ENCODE measurements at regions not wholly inside any gene's neighbourhood (a gene's known extent, or its start where the extent isn't known, plus 50 kb on each side); places are given as distances from the start of the nearest gene placed in this dataset.

DNA sequence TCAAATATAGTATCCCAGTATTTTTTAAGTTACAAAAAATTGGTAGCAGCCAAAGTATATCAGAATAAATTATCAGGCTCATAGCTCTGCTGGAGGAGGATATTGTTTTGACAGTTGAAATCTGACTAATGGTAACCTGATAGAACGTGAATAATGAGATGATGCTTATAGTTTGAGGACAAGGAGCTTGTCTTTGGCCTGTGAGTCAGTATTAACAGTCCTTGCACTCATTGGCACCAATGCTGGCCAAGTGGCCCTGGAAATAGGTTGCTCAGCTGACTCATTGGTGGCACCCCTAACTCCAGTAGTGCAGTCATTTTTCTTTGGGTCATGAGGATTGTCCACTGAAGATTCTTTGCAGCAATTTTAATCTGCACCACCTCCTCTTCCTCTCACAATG lies 203.3 kb upstream of the JADE1 start:
- DNase-seq (ENCODE audit: insufficient read length, low spot score) (no peak), FAIRE-seq (no peak)

DNA sequence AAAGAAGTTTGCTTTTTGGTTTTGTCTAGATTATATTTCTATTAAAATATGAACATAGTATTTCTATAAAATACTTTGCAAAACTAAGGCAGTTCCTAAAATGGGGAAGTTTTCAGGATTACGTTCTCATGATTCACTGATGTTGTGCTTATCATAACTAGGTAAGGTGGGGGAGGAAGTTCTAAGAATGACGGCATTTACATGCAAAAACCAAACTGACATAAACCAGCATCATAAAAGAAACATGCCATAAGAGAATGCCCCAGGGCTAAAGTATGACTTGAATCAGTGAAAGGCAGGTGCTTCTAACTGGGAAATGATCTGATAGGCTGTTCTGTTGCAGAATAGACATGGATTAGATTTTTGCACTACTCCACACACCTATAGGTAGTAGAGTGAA lies 204.7 kb upstream of the JADE1 start:
- FAIRE-seq (no peak), DNase-seq (ENCODE audit: insufficient read length, low spot score) (no peak)

GRCh38 chr4:128604204-128604603 lies 205.3 kb upstream of the JADE1 start:
- FAIRE-seq (no peak), DNase-seq (ENCODE audit: insufficient read length, low spot score) (no peak)

- FAIRE-seq (no peak), DNase-seq (ENCODE audit: insufficient read length, low spot score) (no peak)
Measured at GRCh38 chr4:128603081-128603480, 206.4 kb upstream of the JADE1 start.

- DNase-seq (ENCODE audit: insufficient read length, low spot score) = no peak
- no peak for FAIRE-seq
Measured at GRCh38 chr4:128601991-128602695, 207.4 kb upstream of the JADE1 start.

DNA sequence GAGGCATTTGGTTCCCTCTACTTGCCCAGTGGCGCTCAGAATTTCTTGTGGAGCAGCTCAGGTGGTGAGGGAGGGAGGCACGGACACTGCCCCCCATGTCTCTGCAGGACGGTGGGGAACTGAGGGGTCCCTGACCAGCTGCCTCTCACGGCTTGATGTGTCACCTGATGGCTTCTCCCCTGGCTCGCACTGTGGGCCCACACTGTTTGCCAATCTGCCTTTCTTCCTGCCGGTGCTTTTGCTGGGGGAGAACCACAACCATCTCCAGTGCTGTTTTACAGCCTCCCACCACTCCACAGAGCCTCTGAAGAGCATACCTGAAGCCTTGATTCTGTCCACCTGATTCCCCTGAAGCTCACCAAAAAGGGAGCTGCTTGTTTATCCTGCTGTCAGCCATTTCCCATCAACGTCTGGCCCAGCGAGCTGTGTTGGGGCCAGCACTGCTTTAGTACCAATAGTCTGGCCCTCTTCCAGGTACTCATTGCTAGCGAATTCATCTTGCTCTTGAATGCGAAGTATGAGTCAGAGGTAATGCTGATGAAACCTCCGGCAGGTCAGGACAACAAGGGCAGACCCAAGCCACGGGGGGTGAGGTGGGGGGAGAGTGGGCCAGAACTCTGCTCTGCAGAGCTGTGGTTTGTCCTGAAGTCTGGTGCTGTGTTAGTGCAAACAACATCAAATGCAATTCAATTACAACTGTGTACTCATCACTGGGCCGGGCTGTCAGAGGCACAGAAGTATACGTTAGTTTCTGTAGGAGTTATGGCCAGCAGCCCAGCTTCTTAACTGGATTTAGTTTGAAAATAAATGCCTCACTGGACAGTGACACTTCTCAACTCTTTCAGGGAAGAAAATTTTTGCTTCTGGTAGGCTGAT lies 208.3 kb upstream of the JADE1 start:
- FAIRE-seq = no peak

GRCh38 chr4:128600410-128600809 lies 209.1 kb upstream of the JADE1 start:
- DNase-seq (ENCODE audit: insufficient read length, low spot score) (no peak), FAIRE-seq (no peak)

More for the DNA sequence above, 208.3 kb upstream of the JADE1 start:
- DNase-seq (ENCODE audit: insufficient read length, low spot score) = no peak

DNA sequence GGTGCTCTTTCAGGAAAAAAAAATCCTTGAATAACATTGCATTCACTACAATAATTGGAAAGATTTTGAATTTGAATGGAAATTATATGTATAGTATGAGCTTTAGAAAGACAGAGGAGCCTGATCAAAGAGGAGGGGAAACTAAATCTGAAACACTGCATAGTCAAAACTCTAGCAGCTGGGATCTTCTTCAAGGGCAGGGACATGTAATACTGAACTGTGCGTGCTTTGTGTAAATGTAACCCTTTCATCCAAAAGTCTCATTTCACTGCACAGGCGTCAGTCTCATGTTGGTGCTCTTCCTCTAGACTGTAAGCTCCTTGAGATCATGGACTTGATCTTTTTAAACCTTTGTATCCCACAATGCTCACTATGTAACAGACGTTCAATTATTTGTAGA lies 212.0 kb upstream of the JADE1 start:
- no peak for FAIRE-seq

GRCh38 chr4:128596853-128597252 lies 212.6 kb upstream of the JADE1 start:
- FAIRE-seq (no peak), DNase-seq (ENCODE audit: insufficient read length, low spot score) (no peak)

More for the DNA sequence above, 212.0 kb upstream of the JADE1 start:
- no peak for DNase-seq (ENCODE audit: insufficient read length, low spot score)

DNA sequence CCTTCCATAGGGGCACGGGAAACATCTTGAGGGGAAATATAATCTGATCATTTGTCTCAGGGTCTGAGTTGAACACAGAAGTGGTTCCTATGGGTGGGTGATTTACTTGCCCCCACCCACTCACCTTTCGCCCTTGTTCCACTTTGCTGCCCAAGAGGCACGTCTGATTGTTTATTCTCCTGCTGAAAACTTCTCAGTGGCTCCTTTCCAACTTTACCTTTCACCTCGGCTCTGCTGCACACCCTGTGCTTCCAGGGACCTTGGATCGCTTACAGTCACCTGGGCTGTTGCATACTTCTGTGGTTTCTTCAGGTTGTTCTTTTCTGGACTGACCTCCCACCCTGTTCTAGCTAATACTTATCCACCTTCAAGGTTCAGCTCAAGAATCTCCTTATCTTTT lies 213.4 kb upstream of the JADE1 start:
- no peak for FAIRE-seq
- no peak for DNase-seq (ENCODE audit: insufficient read length, low spot score)

DNA sequence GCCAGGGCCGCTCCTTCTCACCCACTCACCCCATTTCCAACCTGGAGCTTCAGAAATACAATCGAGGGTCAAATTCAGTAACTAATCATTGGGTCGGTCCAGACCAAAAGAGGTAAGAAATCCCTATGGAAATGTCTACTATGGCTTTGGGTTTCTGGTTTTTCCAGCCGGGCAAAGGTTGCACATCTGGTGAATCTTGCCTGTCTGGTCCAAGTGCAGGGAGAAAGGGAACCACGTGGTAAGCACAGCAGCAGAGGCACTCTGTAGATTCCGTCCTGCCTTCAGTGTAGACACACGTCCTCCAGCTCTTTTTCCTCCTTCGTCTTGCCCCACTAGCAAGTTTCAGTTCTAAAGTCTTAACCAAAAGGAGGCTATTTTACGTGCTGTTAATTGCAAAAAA lies 218.0 kb upstream of the JADE1 start:
- FAIRE-seq (no peak), DNase-seq (ENCODE audit: insufficient read length, low spot score) (no peak)

GRCh38 chr4:128590773-128591172 lies 218.7 kb upstream of the JADE1 start:
- FAIRE-seq (no peak), DNase-seq (ENCODE audit: insufficient read length, low spot score) (no peak)

DNA sequence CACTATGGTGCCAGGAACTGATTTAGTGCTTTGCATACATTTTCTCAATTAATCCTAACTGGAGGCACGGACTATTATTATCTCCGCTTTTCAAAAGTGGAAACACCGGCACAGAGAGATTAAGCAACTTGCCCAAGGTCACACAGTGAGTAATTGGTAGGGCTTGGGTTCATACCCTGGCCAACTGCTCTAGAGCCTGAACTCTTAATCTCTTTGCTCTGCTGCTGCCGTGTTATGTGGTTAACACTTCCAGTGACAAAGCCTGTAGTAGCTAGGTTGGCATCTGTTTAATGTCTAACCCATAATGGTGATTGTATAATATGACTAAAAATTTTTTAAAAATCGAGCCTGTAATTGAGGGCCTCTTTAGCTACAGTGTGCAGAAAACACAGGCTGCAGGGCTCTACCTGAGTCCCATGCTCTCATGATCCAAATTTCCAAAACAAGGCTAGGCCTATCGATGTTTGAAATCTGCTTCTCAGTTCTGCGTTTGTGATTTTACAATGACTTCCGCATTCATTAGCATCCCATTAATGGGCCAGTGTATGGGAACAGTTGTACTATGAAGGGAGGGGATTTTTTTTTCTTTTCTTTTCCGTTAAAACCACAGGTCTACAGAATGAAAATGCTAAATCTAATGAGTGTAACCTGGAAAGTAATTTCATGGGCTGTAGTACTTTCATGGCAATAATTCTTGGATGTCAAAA lies 219.3 kb upstream of the JADE1 start:
- FAIRE-seq (no peak), DNase-seq (ENCODE audit: insufficient read length, low spot score) (no peak)

GRCh38 chr4:128589384-128589965 lies 220.0 kb upstream of the JADE1 start:
- no peak for DNase-seq (ENCODE audit: insufficient read length, low spot score)

GRCh38 chr4:128587382-128587781 lies 222.1 kb upstream of the JADE1 start:
- no peak for FAIRE-seq

More at GRCh38 chr4:128589384-128589965, 220.0 kb upstream of the JADE1 start:
- FAIRE-seq = no peak

DNA sequence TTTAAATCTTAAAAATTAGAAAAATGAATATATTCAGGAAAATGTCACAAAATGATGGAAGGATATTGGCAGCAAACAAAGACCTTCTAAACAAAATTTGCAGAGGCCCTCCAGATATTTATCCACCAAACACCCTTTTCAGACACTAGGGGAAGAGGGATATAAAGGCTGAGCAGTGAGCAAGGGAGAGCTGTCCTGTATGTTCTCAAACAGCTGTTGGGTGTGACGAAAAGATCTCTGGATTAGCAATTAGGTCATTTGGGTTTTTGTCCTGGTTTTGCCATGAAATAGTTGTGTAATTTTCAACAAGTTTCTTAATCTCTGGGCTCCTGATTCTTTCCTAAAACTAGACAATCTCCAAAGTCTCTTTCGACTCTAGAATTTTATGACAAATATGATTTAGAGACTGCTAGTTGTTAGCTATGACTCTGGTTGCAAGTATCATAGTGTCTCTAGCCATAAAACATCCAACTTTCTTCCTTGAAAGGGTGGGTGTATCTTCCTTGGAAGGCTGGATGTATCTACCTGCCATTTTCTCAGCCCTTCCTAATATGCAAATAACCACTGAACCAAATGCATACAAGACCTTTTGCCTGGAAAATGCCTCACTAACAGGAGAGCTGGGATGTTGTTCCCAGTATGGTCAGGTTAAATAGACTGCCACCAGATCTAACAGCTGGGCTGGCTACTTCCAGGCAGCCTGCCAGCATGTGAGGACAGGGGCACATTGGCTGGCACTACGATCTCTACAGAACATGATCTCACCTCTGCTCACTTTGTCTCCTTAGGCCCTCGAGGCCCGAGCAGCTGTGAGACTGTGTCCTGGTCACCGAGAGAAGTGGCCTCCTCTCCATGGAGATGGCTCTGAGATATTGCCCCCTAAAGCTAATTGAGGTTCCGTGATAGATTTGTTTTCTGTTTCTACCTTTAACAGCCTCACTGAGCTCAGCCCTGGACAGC lies 225.5 kb upstream of the JADE1 start:
- FAIRE-seq (no peak), DNase-seq (ENCODE audit: insufficient read length, low spot score) (no peak)

More at GRCh38 chr4:128587382-128587781, 222.1 kb upstream of the JADE1 start:
- DNase-seq (ENCODE audit: insufficient read length, low spot score) = no peak

DNA sequence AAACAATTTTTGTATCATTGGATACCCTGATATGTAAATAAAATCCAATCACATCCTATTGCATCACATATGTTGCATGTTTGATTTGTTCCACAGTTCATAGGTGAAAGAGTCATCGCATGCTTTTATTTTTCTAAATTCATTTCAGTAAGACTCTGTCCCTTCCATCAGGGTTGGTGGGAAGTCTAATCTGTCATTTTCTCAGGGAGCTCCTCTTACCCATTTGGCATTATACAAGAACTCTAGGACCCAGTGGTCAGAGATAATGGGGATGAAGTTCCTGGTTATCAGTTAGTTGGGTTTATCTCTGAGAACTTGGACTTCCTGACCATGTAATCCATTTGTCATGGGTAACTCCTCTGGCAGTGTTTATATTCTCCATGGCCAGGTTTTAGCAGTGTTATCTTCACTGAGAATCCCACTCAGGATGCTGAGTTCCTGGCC lies 227.1 kb upstream of the JADE1 start:
- DNase-seq (ENCODE audit: insufficient read length, low spot score) = no peak
- FAIRE-seq = no peak

DNA sequence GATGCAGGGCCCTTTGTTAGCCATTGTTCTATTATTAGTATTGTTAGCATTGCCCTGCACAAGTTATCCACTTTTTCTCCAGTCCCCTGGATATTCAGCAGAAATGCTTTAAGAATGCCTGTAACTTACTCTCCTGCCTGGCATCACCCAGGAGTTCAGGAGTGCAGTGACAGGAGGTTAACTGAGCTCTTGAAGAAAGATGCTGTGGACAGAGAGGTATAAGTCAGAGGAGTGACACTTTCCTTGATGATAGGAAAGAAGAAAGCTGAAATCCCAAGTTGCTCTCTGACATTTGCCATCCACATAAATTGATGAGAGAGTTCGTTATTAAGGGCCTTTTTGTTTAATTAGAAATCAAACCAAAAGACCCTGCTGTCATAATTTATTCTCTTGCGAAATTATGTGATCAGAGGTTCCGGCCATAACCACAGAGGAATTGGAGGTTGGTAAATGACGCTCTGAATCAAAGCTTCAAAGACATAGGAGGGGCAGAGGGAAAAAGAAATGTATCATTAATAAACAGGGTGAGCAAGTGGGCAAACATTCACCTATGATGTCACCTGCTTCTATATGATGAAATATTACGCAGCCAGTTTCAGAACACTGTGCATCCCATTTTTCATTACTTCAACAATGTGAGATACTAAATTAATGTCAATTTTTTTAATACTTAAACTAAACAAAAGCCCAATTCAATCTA lies 230.2 kb upstream of the JADE1 start:
- FAIRE-seq = no peak
- DNase-seq (ENCODE audit: insufficient read length, low spot score) = no peak

DNA sequence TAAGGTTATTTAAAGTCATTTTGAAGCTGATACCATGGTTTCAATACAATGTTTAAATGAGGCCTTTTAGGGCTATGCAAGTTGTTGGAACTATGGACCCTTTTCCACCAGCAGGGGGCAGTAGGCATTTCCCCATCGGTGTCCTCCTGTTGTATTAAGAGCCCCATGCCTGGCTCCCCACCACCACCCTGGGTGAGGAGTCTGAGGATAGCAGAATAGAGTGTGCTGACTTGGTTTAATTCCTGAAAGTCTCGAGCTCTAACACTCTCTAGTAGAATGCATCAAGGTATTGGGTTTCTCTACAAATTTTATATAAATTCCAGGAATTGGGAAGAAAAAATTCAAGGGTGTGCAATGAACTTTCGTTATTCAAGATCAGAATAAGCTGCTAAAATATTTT lies 234.8 kb upstream of the JADE1 start:
- FAIRE-seq (peak; percentile 8), DNase-seq (ENCODE audit: insufficient read length, low spot score) (peak; percentile 44)

Data from GM19239 (cell line).